ENCODE measurements at regions not wholly inside any gene's neighbourhood (a gene's known extent, or its start where the extent isn't known, plus 50 kb on each side); places are given as distances from the start of the nearest gene placed in this dataset.

GRCh38 chr12:118467641-118468305 lies 91.4 kb downstream of the SUDS3 start:
- Histone ChIP-seq H3K9ac (ENCODE audit: low read length) (no peak overlapping the region), H2BK120ac (ENCODE audit: insufficient read depth, low read length, poor library complexity) (no peak overlapping the region), H2BK12ac (ENCODE audit: low read length) (no peak overlapping the region), H2BK5ac (ENCODE audit: low read depth, low read length, poor library complexity) (no peak overlapping the region), H3K4me3 (ENCODE audit: low read depth, low read length) (no peak overlapping the region), H3K36me3 (ENCODE audit: control insufficient read depth in 1 of 2, insufficient read depth in 2 of 2, low read length in 2 of 2) (no peaks in the 10 kb centered on the region), H4K91ac (ENCODE audit: low read depth, low read length) (no peak overlapping the region), H3K4me2 (ENCODE audit: low read length) (no peak overlapping the region), H4K8ac (ENCODE audit: low read depth, low read length) (no peak overlapping the region), H3K23ac (ENCODE audit: low read length) (no peak overlapping the region), H3K27ac (ENCODE audit: low read depth, low read length) (no peak overlapping the region), H2AFZ (ENCODE audit: insufficient read depth, low read length, poor library complexity) (no peak overlapping the region), H3K9me3 (ENCODE audit: insufficient read depth, low read depth, low read length) (no peaks in the 10 kb centered on the region), H3K4ac (ENCODE audit: low read depth, low read length) (no peak overlapping the region), H3K18ac (ENCODE audit: low read length) (no peak overlapping the region), H3K4me1 (ENCODE audit: control insufficient read depth in 1 of 2, insufficient read depth in 2 of 2, low read length in 2 of 2) (no peaks in the 10 kb centered on the region), H4K12ac (ENCODE audit: low read depth, low read length) (no peak overlapping the region), H3K79me1 (ENCODE audit: low read length) (no peaks in the 10 kb centered on the region), H3K27me3 (ENCODE audit: insufficient read depth, low read length) (no peaks in the 10 kb centered on the region), H3K14ac (ENCODE audit: low read length) (no peak overlapping the region), H3K79me2 (ENCODE audit: control insufficient read depth, insufficient read depth, low read length, poor library complexity) (no peaks in the 10 kb centered on the region), H2AK5ac (ENCODE audit: low read length) (no peak overlapping the region)
- no peak for DNase-seq
- WGBS (ENCODE audit: extremely low coverage, insufficient coverage, insufficient read length) = no CpG with 5 or more reads among the region's 3 CpGs

DNA sequence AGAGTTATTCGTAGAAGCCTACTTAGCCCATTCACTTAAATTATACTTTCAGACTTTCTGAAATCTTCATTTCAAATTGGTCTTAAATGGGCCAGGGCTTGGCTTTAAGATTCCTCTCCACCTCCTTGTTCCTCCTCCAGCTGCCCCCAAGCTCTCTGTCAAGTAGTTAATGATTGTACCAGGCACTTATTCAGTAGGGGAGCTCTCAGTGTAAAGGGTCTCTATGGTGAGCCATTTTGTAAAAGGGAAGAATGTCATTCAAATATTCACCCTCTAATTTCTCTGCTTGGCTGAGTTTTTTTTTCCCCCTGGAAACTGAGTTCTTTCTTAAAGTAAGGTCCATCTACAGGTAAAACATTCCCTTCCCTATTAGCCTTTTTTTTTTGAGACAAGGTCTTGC lies 96.6 kb downstream of the SUDS3 start:
- Histone ChIP-seq H2AK5ac (ENCODE audit: low read length) (no peak overlapping the region), H3K23ac (ENCODE audit: low read length) (no peak overlapping the region), H2BK5ac (ENCODE audit: low read depth, low read length, poor library complexity) (no peak overlapping the region), H3K79me2 (ENCODE audit: control insufficient read depth, insufficient read depth, low read length, poor library complexity) (no peaks in the 10 kb centered on the region), H3K4me3 (ENCODE audit: low read depth, low read length) (no peak overlapping the region), H3K18ac (ENCODE audit: low read length) (no peak overlapping the region), H3K14ac (ENCODE audit: low read length) (no peak overlapping the region), H4K91ac (ENCODE audit: low read depth, low read length) (no peak overlapping the region), H3K79me1 (ENCODE audit: low read length) (no peaks in the 10 kb centered on the region), H3K36me3 (ENCODE audit: control insufficient read depth in 1 of 2, insufficient read depth in 2 of 2, low read length in 2 of 2) (no peaks in the 10 kb centered on the region), H3K27ac (ENCODE audit: low read depth, low read length) (no peak overlapping the region), H3K9ac (ENCODE audit: low read length) (no peak overlapping the region), H3K4me1 (ENCODE audit: control insufficient read depth in 1 of 2, insufficient read depth in 2 of 2, low read length in 2 of 2) (no peaks in the 10 kb centered on the region), H2AFZ (ENCODE audit: insufficient read depth, low read length, poor library complexity) (no peak overlapping the region), H3K4me2 (ENCODE audit: low read length) (no peak overlapping the region), H3K4ac (ENCODE audit: low read depth, low read length) (no peak overlapping the region), H4K12ac (ENCODE audit: low read depth, low read length) (no peak overlapping the region), H2BK120ac (ENCODE audit: insufficient read depth, low read length, poor library complexity) (no peak overlapping the region), H3K9me3 (ENCODE audit: insufficient read depth, low read depth, low read length) (no peaks in the 10 kb centered on the region), H3K27me3 (ENCODE audit: insufficient read depth, low read length) (no peaks in the 10 kb centered on the region), H4K8ac (ENCODE audit: low read depth, low read length) (no peak overlapping the region), H2BK12ac (ENCODE audit: low read length) (no peak overlapping the region)
- no peak for DNase-seq
- no CpG with 5 or more reads among the region's 1 CpG for WGBS (ENCODE audit: extremely low coverage, insufficient coverage, insufficient read length)

GRCh38 chr12:118480235-118480634 lies 103.9 kb downstream of the SUDS3 start:
- no CpG with 5 or more reads among the region's 4 CpGs for WGBS (ENCODE audit: extremely low coverage, insufficient coverage, insufficient read length)
- no peaks in the 10 kb centered on the region for H3K36me3 ChIP-seq (ENCODE audit: control insufficient read depth in 1 of 2, insufficient read depth in 2 of 2, low read length in 2 of 2)
- no peak overlapping the region for H4K91ac ChIP-seq (ENCODE audit: low read depth, low read length)
- H3K4me1 ChIP-seq (ENCODE audit: control insufficient read depth in 1 of 2, insufficient read depth in 2 of 2, low read length in 2 of 2) = no peaks in the 10 kb centered on the region
- H2AK5ac ChIP-seq (ENCODE audit: low read length) = no peak overlapping the region
- H3K23ac ChIP-seq (ENCODE audit: low read length) = no peak overlapping the region
- no peaks in the 10 kb centered on the region for H3K27me3 ChIP-seq (ENCODE audit: insufficient read depth, low read length)
- no peak overlapping the region for H3K9ac ChIP-seq (ENCODE audit: low read length)
- H4K12ac ChIP-seq (ENCODE audit: low read depth, low read length) = no peak overlapping the region
- H2BK5ac ChIP-seq (ENCODE audit: low read depth, low read length, poor library complexity) = no peak overlapping the region
- DNase-seq = peak in 1 of 2 donors; percentile 13
- H3K79me1 ChIP-seq (ENCODE audit: low read length) = no peaks in the 10 kb centered on the region
- H2BK12ac ChIP-seq (ENCODE audit: low read length) = no peak overlapping the region
- H3K4me3 ChIP-seq (ENCODE audit: low read depth, low read length) = no peak overlapping the region
- H3K9me3 ChIP-seq (ENCODE audit: insufficient read depth, low read depth, low read length) = peaks cover 2% of the 10 kb centered on the region
- H3K18ac ChIP-seq (ENCODE audit: low read length) = no peak overlapping the region
- no peak overlapping the region for H3K4ac ChIP-seq (ENCODE audit: low read depth, low read length)
- no peak overlapping the region for H2BK120ac ChIP-seq (ENCODE audit: insufficient read depth, low read length, poor library complexity)
- H3K27ac ChIP-seq (ENCODE audit: low read depth, low read length) = no peak overlapping the region
- H2AFZ ChIP-seq (ENCODE audit: insufficient read depth, low read length, poor library complexity) = no peak overlapping the region
- no peak overlapping the region for H3K14ac ChIP-seq (ENCODE audit: low read length)
- no peaks in the 10 kb centered on the region for H3K79me2 ChIP-seq (ENCODE audit: control insufficient read depth, insufficient read depth, low read length, poor library complexity)
- H4K8ac ChIP-seq (ENCODE audit: low read depth, low read length) = no peak overlapping the region
- no peak overlapping the region for H3K4me2 ChIP-seq (ENCODE audit: low read length)

GRCh38 chr12:118488034-118488433 lies 111.7 kb downstream of the SUDS3 start:
- H2BK12ac ChIP-seq (ENCODE audit: low read length) = no peak overlapping the region
- H3K27me3 ChIP-seq (ENCODE audit: insufficient read depth, low read length) = no peaks in the 10 kb centered on the region
- no CpG with 5 or more reads among the region's 2 CpGs for WGBS (ENCODE audit: extremely low coverage, insufficient coverage, insufficient read length)
- H2BK120ac ChIP-seq (ENCODE audit: insufficient read depth, low read length, poor library complexity) = no peak overlapping the region
- H3K4me2 ChIP-seq (ENCODE audit: low read length) = no peak overlapping the region
- peaks cover 5% of the 10 kb centered on the region for H3K9me3 ChIP-seq (ENCODE audit: insufficient read depth, low read depth, low read length)
- H3K4me3 ChIP-seq (ENCODE audit: low read depth, low read length) = no peak overlapping the region
- H2AK5ac ChIP-seq (ENCODE audit: low read length) = no peak overlapping the region
- no peak overlapping the region for H3K27ac ChIP-seq (ENCODE audit: low read depth, low read length)
- no peak overlapping the region for H3K18ac ChIP-seq (ENCODE audit: low read length)
- H3K14ac ChIP-seq (ENCODE audit: low read length) = no peak overlapping the region
- H4K91ac ChIP-seq (ENCODE audit: low read depth, low read length) = no peak overlapping the region
- no peaks in the 10 kb centered on the region for H3K36me3 ChIP-seq (ENCODE audit: control insufficient read depth in 1 of 2, insufficient read depth in 2 of 2, low read length in 2 of 2)
- no peak overlapping the region for H4K8ac ChIP-seq (ENCODE audit: low read depth, low read length)
- H3K4ac ChIP-seq (ENCODE audit: low read depth, low read length) = no peak overlapping the region
- no peaks in the 10 kb centered on the region for H3K4me1 ChIP-seq (ENCODE audit: control insufficient read depth in 1 of 2, insufficient read depth in 2 of 2, low read length in 2 of 2)
- no peak overlapping the region for H2BK5ac ChIP-seq (ENCODE audit: low read depth, low read length, poor library complexity)
- H2AFZ ChIP-seq (ENCODE audit: insufficient read depth, low read length, poor library complexity) = no peak overlapping the region
- no peak overlapping the region for H3K23ac ChIP-seq (ENCODE audit: low read length)
- H3K79me2 ChIP-seq (ENCODE audit: control insufficient read depth, insufficient read depth, low read length, poor library complexity) = no peaks in the 10 kb centered on the region
- no peak overlapping the region for H4K12ac ChIP-seq (ENCODE audit: low read depth, low read length)
- no peak overlapping the region for H3K9ac ChIP-seq (ENCODE audit: low read length)
- no peak for DNase-seq
- no peaks in the 10 kb centered on the region for H3K79me1 ChIP-seq (ENCODE audit: low read length)

Measured in trophoblast cell (in vitro differentiated cells and primary cell).